GM23338 (cell line): ENCODE measurements at regions not wholly inside any gene's neighbourhood (a gene's known extent, or its start where the extent isn't known, plus 50 kb on each side); places are given as distances from the start of the nearest gene placed in this dataset.

ENCODE experiments used
- ATAC-seq: fragments of 200-7000 bp; cut with Tn5 transposase; 3 replicates; pipeline ENCODE4 v1.9.1; 2020
- DNase-seq: peaks from one replicate; pipeline ENCODE4 v3.0.0-alpha.2; 2015; ENCODE audit warnings: low spot score
- H2AFZ ChIP-seq: fragments of 200-600 bp; sonication (generic); 2 replicates; pipeline ENCODE4 v1.8.0; 2016; ENCODE audit warnings: antibody characterized with exemption, mild to moderate bottlenecking, moderate library complexity
- H3F3A ChIP-seq: fragments of 200-600 bp; sonication (generic); replicated peaks from 2 replicates; pipeline ENCODE4 v1.8.0; 2017; ENCODE audit warnings: antibody characterized with exemption, mixed run types, low read depth
- H3K27ac ChIP-seq: fragments of 200-600 bp; sonication (generic); 2 replicates; pipeline ENCODE4 v1.6.1; 2016; ENCODE audit warnings: low read depth
- H3K27me3 ChIP-seq: fragments of 200-600 bp; sonication (generic); 2 replicates; pipeline ENCODE4 v1.8.0; 2016; ENCODE audit warnings: mild to moderate bottlenecking, mixed run types, moderate library complexity; ENCODE audit not compliant: insufficient read depth
- H3K36me3 ChIP-seq: fragments of 200-600 bp; sonication (generic); 2 replicates; pipeline ENCODE4 v1.8.0; 2016; ENCODE audit warnings: mild to moderate bottlenecking; ENCODE audit not compliant: insufficient read depth
- H3K4me1 ChIP-seq: fragments of 200-600 bp; sonication (generic); 2 replicates; pipeline ENCODE4 v1.8.0; 2016; ENCODE audit warnings: mild to moderate bottlenecking, moderate library complexity; ENCODE audit not compliant: insufficient read depth
- H3K4me2 ChIP-seq: fragments of 200-600 bp; sonication (generic); 2 replicates; pipeline ENCODE4 v1.7.1; 2017; ENCODE audit warnings: mixed run types
- H3K4me3 ChIP-seq: fragments of 200-600 bp; sonication (generic); 2 replicates; pipeline ENCODE4 v1.6.1; 2016; ENCODE audit warnings: mixed run types
- H3K79me2 ChIP-seq: fragments of 200-600 bp; sonication (generic); replicated peaks from 2 replicates; pipeline ENCODE4 v1.8.0; 2017; ENCODE audit warnings: mild to moderate bottlenecking; ENCODE audit not compliant: insufficient read depth
- H3K9me2 ChIP-seq: fragments of 200-600 bp; sonication (generic); 2 replicates; pipeline ENCODE4 v1.8.0; 2017; ENCODE audit not compliant: insufficient read depth
- H4K20me1 ChIP-seq: fragments of 200-600 bp; sonication (generic); replicated peaks from 2 replicates; pipeline ENCODE4 v1.8.0; 2017; ENCODE audit warnings: mild to moderate bottlenecking; ENCODE audit not compliant: insufficient read depth
- H3K27ac Mint-ChIP-seq: 2 replicates; pipeline ENCODE4 v1.8.0; 2020; ENCODE audit warnings: inconsistent platforms, mild to moderate bottlenecking, moderate library complexity, mixed read lengths
- H3K27me3 Mint-ChIP-seq: 3 replicates; pipeline ENCODE4 v1.8.0; 2022; ENCODE audit warnings: low read depth, mild to moderate bottlenecking, moderate library complexity, mixed read lengths, inconsistent platforms; ENCODE audit not compliant: insufficient read depth, poor library complexity
- H3K36me3 Mint-ChIP-seq: 3 replicates; pipeline ENCODE4 v1.8.0; 2021; ENCODE audit warnings: low read depth, mild to moderate bottlenecking, inconsistent platforms, moderate library complexity, mixed read lengths
- H3K4me1 Mint-ChIP-seq: 3 replicates; pipeline ENCODE4 v1.8.0; 2020; ENCODE audit warnings: mild to moderate bottlenecking, inconsistent platforms, mixed read lengths
- H3K4me3 Mint-ChIP-seq: 3 replicates; pipeline ENCODE4 v1.8.0; 2021; ENCODE audit warnings: moderate library complexity, mild to moderate bottlenecking, inconsistent platforms, mixed read lengths
- H3K9me3 Mint-ChIP-seq: 3 replicates; pipeline ENCODE4 v1.8.0; 2020; ENCODE audit warnings: moderate library complexity, mild to moderate bottlenecking, inconsistent platforms, mixed read lengths
- CREB1 ChIP-seq: fragments of 250-450 bp; sonication (Bioruptor Pico); IDR thresholded peaks from 2 replicates; pipeline ENCODE4 v1.5.0; 2020; ENCODE audit warnings: low read depth, mild to moderate bottlenecking, moderate library complexity
- CTCF ChIP-seq, 2 experiments: fragments of 200-600 bp in 1 of 2; sonication (generic) in 1 of 2; conservative IDR thresholded peaks; 2 replicates each; pipeline versions ENCODE4 v1.5.1 to v1.6.1; 2016 to 2017; ENCODE audit warnings: antibody characterized with exemption in 2 of 2, low read depth in 2 of 2, mild to moderate bottlenecking in 2 of 2, moderate library complexity in 1 of 2
- EZH2 ChIP-seq: fragments of 200-600 bp; sonication (generic); IDR thresholded peaks from one replicate; pipeline ENCODE4 v1.8.0; 2017; ENCODE audit warnings: antibody characterized with exemption, mild to moderate bottlenecking, low read depth; ENCODE audit not compliant: unreplicated experiment
- EZH2phosphoT487 ChIP-seq: fragments of 200-600 bp; sonication (generic); IDR thresholded peaks from one replicate; pipeline ENCODE4 v1.8.1; 2018; ENCODE audit warnings: antibody characterized with exemption; ENCODE audit not compliant: unreplicated experiment
- NANOG ChIP-seq: IDR thresholded peaks from 2 replicates; pipeline ENCODE4 v1.6.1; 2016; ENCODE audit warnings: antibody characterized with exemption, borderline replicate concordance
- STAT1 ChIP-seq: IDR thresholded peaks from one replicate; pipeline ENCODE4 v1.6.1; 2016; ENCODE audit warnings: antibody characterized with exemption; ENCODE audit not compliant: unreplicated experiment
- ZNF331 ChIP-seq: fragments of 250-450 bp; sonication (Bioruptor Pico); IDR thresholded peaks from 2 replicates; pipeline ENCODE4 v1.5.0; 2020; ENCODE audit warnings: low read depth, mild to moderate bottlenecking, moderate library complexity
- ZNF462 ChIP-seq: fragments of 250-450 bp; sonication (Bioruptor Pico); IDR thresholded peaks from 2 replicates; pipeline ENCODE4 v1.5.0; 2020; ENCODE audit warnings: mild to moderate bottlenecking, moderate library complexity
- TF ChIP-seq, protein P1 (sequence below): IDR thresholded peaks from 2 replicates; pipeline ENCODE4 v1.6.1; 2016; ENCODE audit warnings: antibody characterized with exemption

DNA sequence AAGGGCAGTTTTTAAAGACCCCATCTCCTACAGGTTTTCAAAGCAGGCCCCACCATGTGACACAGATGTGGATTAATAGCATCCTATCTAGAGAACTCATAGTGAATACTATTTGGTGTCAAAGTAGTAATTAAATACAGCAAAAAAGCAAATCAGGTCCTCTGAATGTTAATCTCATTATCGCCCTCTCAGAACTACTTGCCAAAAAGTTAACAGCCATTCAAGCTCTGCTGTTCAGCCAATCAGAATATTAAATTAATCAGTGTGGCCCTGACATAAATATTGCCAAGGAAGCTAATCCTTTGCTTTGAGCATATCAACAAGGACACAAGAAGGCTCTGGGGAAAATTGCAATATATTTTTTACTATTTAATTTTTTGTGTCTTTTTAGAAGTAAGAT lies 428.9 kb upstream of the SOX11 start:
- no peaks in the 10 kb centered on the region for H3K4me1 ChIP-seq
- no peak overlapping the region for H3K4me2 ChIP-seq
- H3K36me3 Mint-ChIP-seq, result peaks cover 12% of the 10 kb centered on the region; the same call in 1 of the 3 replicates
- H3K79me2 ChIP-seq, result no peaks in the 10 kb centered on the region
- H3K27ac ChIP-seq, result no peak overlapping the region
- no peak overlapping the region for H3K27ac Mint-ChIP-seq
- H3K4me3 Mint-ChIP-seq, result no peak overlapping the region
- peaks cover 77% of the 10 kb centered on the region for H3K9me3 Mint-ChIP-seq
- H2AFZ ChIP-seq, result no peak overlapping the region
- H3F3A ChIP-seq, result no peaks in the 10 kb centered on the region
- H4K20me1 ChIP-seq, result no peaks in the 10 kb centered on the region
- TF ChIP-seq ZNF462 (no peak), ZNF331 (no peak), NANOG (no peak), STAT1 (no peak), CTCF (conservative IDR thresholded peaks at IDR 0.05; ENCODE audit: low read depth in 2 of 2) (no peak), EZH2phosphoT487 (no peak), EZH2 (no peak), CREB1 (no peak)
- TF ChIP-seq, protein P1, sequence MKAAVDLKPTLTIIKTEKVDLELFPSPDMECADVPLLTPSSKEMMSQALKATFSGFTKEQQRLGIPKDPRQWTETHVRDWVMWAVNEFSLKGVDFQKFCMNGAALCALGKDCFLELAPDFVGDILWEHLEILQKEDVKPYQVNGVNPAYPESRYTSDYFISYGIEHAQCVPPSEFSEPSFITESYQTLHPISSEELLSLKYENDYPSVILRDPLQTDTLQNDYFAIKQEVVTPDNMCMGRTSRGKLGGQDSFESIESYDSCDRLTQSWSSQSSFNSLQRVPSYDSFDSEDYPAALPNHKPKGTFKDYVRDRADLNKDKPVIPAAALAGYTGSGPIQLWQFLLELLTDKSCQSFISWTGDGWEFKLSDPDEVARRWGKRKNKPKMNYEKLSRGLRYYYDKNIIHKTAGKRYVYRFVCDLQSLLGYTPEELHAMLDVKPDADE, result no peak
- DNase-seq (no peak), ATAC-seq (no peak)
- no peaks in the 10 kb centered on the region for H3K9me2 ChIP-seq
- no peaks in the 10 kb centered on the region for H3K4me1 Mint-ChIP-seq
- peaks cover 4% of the 10 kb centered on the region for H3K27me3 Mint-ChIP-seq
- no peaks in the 10 kb centered on the region for H3K27me3 ChIP-seq
- H3K36me3 ChIP-seq, result no peaks in the 10 kb centered on the region
- H3K4me3 ChIP-seq, result no peak overlapping the region
